Endothelial cell of umbilical vein (primary cell): ENCODE measurements at regions not wholly inside any gene's neighbourhood (a gene's known extent, or its start where the extent isn't known, plus 50 kb on each side); places are given as distances from the start of the nearest gene placed in this dataset.

Experiments used
- BruUV-seq: library from RNA; stranded (reverse); fragments of 400-500 nt; replicated peaks from 2 replicates; lab custom pipeline; 2021; lab: Mats Ljungman, UMichigan
- CTCF ChIA-PET: fragments of 300-600, 350-600 bp; sonication (Branson Sonifier 250); formaldehyde crosslinking; loops from one replicate; lab custom pipeline; 2021; ENCODE audit warnings: antibody characterized with exemption, inconsistent platforms; lab: Charles Lee
- POLR2A ChIA-PET: fragments of 300-600, 350-600 bp; sonication (Branson Sonifier 250); formaldehyde crosslinking; loops from one replicate; lab custom pipeline; 2021; ENCODE audit warnings: antibody characterized with exemption, inconsistent platforms; lab: Charles Lee
- DNase-seq: peaks from one replicate; pipeline ENCODE4 v3.0.0-alpha.2; 2011; ENCODE audit warnings: low read depth, low spot score
- FAIRE-seq: peaks from 2 replicates; lab custom pipeline; 2011; peaks lifted over from hg19 to GRCh38; lab: Jason Lieb, UNC
- H2AFZ ChIP-seq: 2 replicates; pipeline ENCODE4 v1.6.0; 2012; ENCODE audit warnings: low read depth, low read length, control low read depth, inconsistent platforms
- H3K27ac ChIP-seq: 2 replicates; pipeline ENCODE4 v1.5.1; 2011; ENCODE audit warnings: low read depth, mild to moderate bottlenecking, control low read depth, low read length, moderate library complexity; ENCODE audit not compliant: insufficient read depth
- H3K27me3 ChIP-seq, 2 experiments: 2 replicates each; pipeline versions ENCODE4 v1.6.0 to v1.6.1; 2011; ENCODE audit warnings: low read length in 2 of 2, mixed read lengths in 1 of 2; ENCODE audit not compliant: control insufficient read depth in 2 of 2, insufficient read depth in 2 of 2
- H3K36me3 ChIP-seq, 2 experiments: 2 replicates in 1 of 2; 3 replicates in 1 of 2; pipeline ENCODE4 v1.5.1; 2011; ENCODE audit warnings: low read length in 2 of 2, mild to moderate bottlenecking in 1 of 2, moderate library complexity in 1 of 2; ENCODE audit not compliant: control insufficient read depth in 2 of 2, insufficient read depth in 2 of 2; ENCODE audit errors: extremely low read depth in 1 of 2
- H3K4me1 ChIP-seq: 3 replicates; pipeline ENCODE4 v1.5.1; 2011; ENCODE audit warnings: mild to moderate bottlenecking, low read length; ENCODE audit not compliant: control insufficient read depth, insufficient read depth; ENCODE audit errors: extremely low read depth
- H3K4me2 ChIP-seq: 2 replicates; pipeline ENCODE4 v1.6.1; 2011; ENCODE audit warnings: low read length, control low read depth, mixed read lengths; ENCODE audit not compliant: insufficient read depth
- H3K4me3 ChIP-seq, 3 experiments: fragments of 200-600 bp in 1 of 3; sonication (generic), shearing (Covaris generic) in 1 of 3; replicated peaks in 1 of 3; 2 replicates each; pipeline ENCODE4 v1.5.1; 2011 to 2016; ENCODE audit warnings: control low read depth in 3 of 3, low read length in 3 of 3, mild to moderate bottlenecking in 2 of 3, inconsistent platforms in 1 of 3, low read depth in 1 of 3, moderate library complexity in 1 of 3; ENCODE audit not compliant: insufficient read depth in 1 of 3
- H3K79me2 ChIP-seq: 2 replicates; pipeline ENCODE4 v1.6.0; 2012; ENCODE audit warnings: low read length, inconsistent platforms; ENCODE audit not compliant: control insufficient read depth, insufficient read depth
- H3K9ac ChIP-seq: replicated peaks from 2 replicates; pipeline ENCODE3; 2011; ENCODE audit warnings: low read length, control low read depth; ENCODE audit not compliant: insufficient read depth; ENCODE audit errors: extremely low read depth
- H3K9me1 ChIP-seq: replicated peaks from 3 replicates; pipeline ENCODE4 v1.6.0; 2011; ENCODE audit warnings: mild to moderate bottlenecking, low read length; ENCODE audit not compliant: control insufficient read depth, insufficient read depth; ENCODE audit errors: extremely low read depth
- H3K9me3 ChIP-seq: replicated peaks from 2 replicates; pipeline ENCODE4 v1.5.1; 2012; ENCODE audit warnings: low read length, inconsistent platforms; ENCODE audit not compliant: control insufficient read depth, insufficient read depth
- H4K20me1 ChIP-seq: replicated peaks from 2 replicates; pipeline ENCODE3; 2011; ENCODE audit warnings: mild to moderate bottlenecking, low read length; ENCODE audit not compliant: control insufficient read depth, insufficient read depth; ENCODE audit errors: extremely low read depth
- EZH2 ChIP-seq: IDR thresholded peaks from 2 replicates; pipeline ENCODE4 v1.6.1; 2012; ENCODE audit warnings: borderline replicate concordance, low read depth, mild to moderate bottlenecking, moderate library complexity, low read length, inconsistent platforms; ENCODE audit not compliant: severe bottlenecking
- FOS ChIP-seq: IDR thresholded peaks from 2 replicates; pipeline ENCODE4 v1.6.1; 2011; ENCODE audit warnings: mild to moderate bottlenecking, low read length, moderate library complexity, borderline replicate concordance; ENCODE audit not compliant: insufficient read depth
- GATA2 ChIP-seq: IDR thresholded peaks from 2 replicates; pipeline ENCODE4 v1.7.0; 2011; ENCODE audit warnings: low read depth, mild to moderate bottlenecking, moderate library complexity, mixed read lengths, low read length; ENCODE audit not compliant: insufficient read length, insufficient read depth
- MYC ChIP-seq: IDR thresholded peaks from one replicate; pipeline ENCODE4 v1.6.1; 2011; ENCODE audit warnings: mild to moderate bottlenecking, low read depth, low read length
- POLR2A ChIP-seq: IDR thresholded peaks from 2 replicates; pipeline ENCODE4 v1.6.1; 2012; ENCODE audit warnings: low read depth, mild to moderate bottlenecking, control low read depth, low read length
- POLR2AphosphoS5 ChIP-seq: IDR thresholded peaks from 2 replicates; pipeline ENCODE4 v1.6.1; 2012; ENCODE audit warnings: low read depth, mild to moderate bottlenecking, control low read depth, low read length, moderate library complexity; ENCODE audit not compliant: insufficient read depth
- dilution Hi-C: fragments of 300-500 bp; cut with MboI; formaldehyde crosslinking; loops from one replicate; pipeline ENCODE4 v1.15.0; 2019; ENCODE audit warnings: low sequenced_read_pairs; ENCODE audit not compliant: extremely low pct_ligation_motif_present
- intact Hi-C: fragments of 100-400 bp; cut with micrococcal nuclease; formaldehyde crosslinking; loops from one replicate; pipeline ENCODE4 v1.10.0; 2022
- TF ChIP-seq, protein P1 (sequence below), 2 donors: IDR thresholded peaks; 1 replicate in 1 of 2; 2 replicates in 1 of 2; pipeline ENCODE4 v1.5.1; 2011; ENCODE audit warnings: low read length in 2 of 2, mild to moderate bottlenecking in 2 of 2, moderate library complexity in 2 of 2, control low read depth in 1 of 2, inconsistent platforms in 1 of 2, low read depth in 1 of 2; ENCODE audit not compliant: insufficient read depth in 1 of 2; ENCODE audit errors: extremely low read depth in 1 of 2
- TF ChIP-seq, protein P2 (sequence below): IDR thresholded peaks from 2 replicates; pipeline ENCODE4 v1.6.1; 2011; ENCODE audit not compliant: insufficient read depth, insufficient read length

DNA sequence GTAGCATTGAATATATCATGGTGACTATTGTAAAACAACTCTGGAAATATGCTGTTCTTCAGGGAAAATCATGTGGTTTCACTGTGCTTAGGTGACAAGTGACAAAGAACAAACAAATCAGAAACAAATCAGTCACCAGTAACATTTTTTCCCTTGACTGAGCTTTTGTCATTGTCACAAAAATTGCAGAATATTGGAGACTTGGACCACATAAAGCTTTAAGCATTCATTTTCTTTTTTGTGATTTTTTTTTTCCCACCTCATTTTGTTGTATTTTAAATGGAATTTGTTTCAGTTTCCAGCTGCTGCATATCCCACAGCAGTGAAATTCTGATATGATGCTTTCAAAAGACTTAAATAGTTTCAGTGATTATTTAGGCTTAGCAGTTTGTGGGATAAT, 1088.4 kb downstream of the OTOL1 start:
- no peak for TF ChIP-seq MYC
- TF ChIP-seq FOS, result no peak
- no peak for TF ChIP-seq GATA2
- no peak for TF ChIP-seq EZH2
- TF ChIP-seq POLR2AphosphoS5, result no peak
- TF ChIP-seq, protein P1, sequence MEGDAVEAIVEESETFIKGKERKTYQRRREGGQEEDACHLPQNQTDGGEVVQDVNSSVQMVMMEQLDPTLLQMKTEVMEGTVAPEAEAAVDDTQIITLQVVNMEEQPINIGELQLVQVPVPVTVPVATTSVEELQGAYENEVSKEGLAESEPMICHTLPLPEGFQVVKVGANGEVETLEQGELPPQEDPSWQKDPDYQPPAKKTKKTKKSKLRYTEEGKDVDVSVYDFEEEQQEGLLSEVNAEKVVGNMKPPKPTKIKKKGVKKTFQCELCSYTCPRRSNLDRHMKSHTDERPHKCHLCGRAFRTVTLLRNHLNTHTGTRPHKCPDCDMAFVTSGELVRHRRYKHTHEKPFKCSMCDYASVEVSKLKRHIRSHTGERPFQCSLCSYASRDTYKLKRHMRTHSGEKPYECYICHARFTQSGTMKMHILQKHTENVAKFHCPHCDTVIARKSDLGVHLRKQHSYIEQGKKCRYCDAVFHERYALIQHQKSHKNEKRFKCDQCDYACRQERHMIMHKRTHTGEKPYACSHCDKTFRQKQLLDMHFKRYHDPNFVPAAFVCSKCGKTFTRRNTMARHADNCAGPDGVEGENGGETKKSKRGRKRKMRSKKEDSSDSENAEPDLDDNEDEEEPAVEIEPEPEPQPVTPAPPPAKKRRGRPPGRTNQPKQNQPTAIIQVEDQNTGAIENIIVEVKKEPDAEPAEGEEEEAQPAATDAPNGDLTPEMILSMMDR (IDR thresholded peaks at IDR 0.05; ENCODE audit: extremely low read depth in 1 of 2, insufficient read depth in 1 of 2, low read depth in 1 of 2, low read length in 2 of 2), result no peak
- TF ChIP-seq, protein P2, sequence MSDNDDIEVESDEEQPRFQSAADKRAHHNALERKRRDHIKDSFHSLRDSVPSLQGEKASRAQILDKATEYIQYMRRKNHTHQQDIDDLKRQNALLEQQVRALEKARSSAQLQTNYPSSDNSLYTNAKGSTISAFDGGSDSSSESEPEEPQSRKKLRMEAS, result no peak
- no peak for TF ChIP-seq POLR2A
- Histone ChIP-seq H3K79me2 (no peaks in the 10 kb centered on the region), H3K9me1 (no peaks in the 10 kb centered on the region), H4K20me1 (no peaks in the 10 kb centered on the region), H3K4me1 (no peaks in the 10 kb centered on the region), H3K9ac (no peak overlapping the region), H3K27ac (no peak overlapping the region), H3K27me3 (no peaks in the 10 kb centered on the region), H3K4me3 (no peak overlapping the region), H3K9me3 (no peaks in the 10 kb centered on the region), H2AFZ (no peak overlapping the region), H3K4me2 (no peak overlapping the region), H3K36me3 (no peaks in the 10 kb centered on the region)
- intact Hi-C loops (no loop called here), dilution Hi-C loops (no loop called here)
- no TSS peak for BruUV-seq
- POLR2A ChIA-PET, result no interaction called here
- CTCF ChIA-PET, result no interaction called here
- DNase-seq, result no peak
- no peak for FAIRE-seq
